ENCODE measurements at regions not wholly inside any gene's neighbourhood (a gene's known extent, or its start where the extent isn't known, plus 50 kb on each side); places are given as distances from the start of the nearest gene placed in this dataset.

DNA sequence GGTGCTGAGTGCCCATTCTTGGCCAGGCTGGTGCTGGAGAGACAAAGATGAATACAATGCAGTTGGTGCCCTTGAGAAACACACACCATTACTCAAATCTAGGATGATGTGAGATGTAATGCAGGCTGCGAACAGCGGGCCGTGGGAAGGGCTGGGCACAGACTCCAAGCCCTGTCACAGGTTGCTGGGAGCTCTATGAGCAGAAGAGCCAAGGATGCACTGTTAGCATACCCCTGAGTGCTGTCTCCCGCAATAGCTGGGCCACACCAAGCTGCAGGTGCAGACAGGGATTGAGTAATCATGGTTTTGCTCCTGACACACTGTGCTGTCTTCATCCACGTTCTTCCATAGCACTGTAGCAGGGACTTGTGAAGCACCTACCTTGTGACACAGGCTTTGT lies 247.5 kb upstream of the CRY1 start:
- no peak for DNase-seq
- H3K18ac ChIP-seq (ENCODE audit: low read depth in 1 of 2, low read length in 2 of 2): no peak overlapping the region
- H4K91ac ChIP-seq (ENCODE audit: low read length): no peak overlapping the region
- no peak overlapping the region for H3K23ac ChIP-seq (ENCODE audit: low read length in 2 of 2)
- no peak overlapping the region for H2BK12ac ChIP-seq (ENCODE audit: low read length in 2 of 2)
- H2BK5ac ChIP-seq (ENCODE audit: low read depth, low read length, poor library complexity, severe bottlenecking): no peak overlapping the region
- H3K27me3 ChIP-seq (ENCODE audit: control insufficient read depth in 1 of 2, insufficient read depth in 1 of 2, low read length in 2 of 2): peaks cover 0 to 6% of the 10 kb centered on the region in 2 experiments
- no peak overlapping the region for H2BK120ac ChIP-seq (ENCODE audit: low read depth, low read length)
- no peak overlapping the region for H2BK15ac ChIP-seq (ENCODE audit: low read depth, poor library complexity, severe bottlenecking)
- H2AK5ac ChIP-seq (ENCODE audit: low read length, severe bottlenecking): no peak overlapping the region
- no peak overlapping the region for H3K9ac ChIP-seq (ENCODE audit: low read length)
- peaks cover 11% of the 10 kb centered on the region for H3K4me1 ChIP-seq (ENCODE audit: control insufficient read depth, insufficient read depth, low read depth, low read length)
- no peaks in the 10 kb centered on the region for H3K9me3 ChIP-seq (ENCODE audit: control insufficient read depth, low read length)
- H3K4me3 ChIP-seq (ENCODE audit: insufficient read depth in 1 of 2, low read depth in 1 of 2, low read length in 2 of 2): no peak overlapping the region
- no peak overlapping the region for H3K4me2 ChIP-seq (ENCODE audit: low read length, poor library complexity, severe bottlenecking)
- H4K8ac ChIP-seq (ENCODE audit: low read length): no peak overlapping the region
- peaks cover 4% of the 10 kb centered on the region for H3K79me1 ChIP-seq (replicated peaks; ENCODE audit: low read length, poor library complexity, severe bottlenecking)
- no peaks in the 10 kb centered on the region for H3K36me3 ChIP-seq (ENCODE audit: control insufficient read depth in 1 of 2, insufficient read depth in 2 of 2, low read depth in 1 of 2, low read length in 2 of 2)
- whole genome bisulfite sequencing: 82% methylated on average over 5 of the region's 5 CpGs
- H3K27ac ChIP-seq (ENCODE audit: low read length, poor library complexity, severe bottlenecking): no peak overlapping the region
- H3K4ac ChIP-seq (ENCODE audit: low read depth in 1 of 2, low read length in 2 of 2): no peak overlapping the region
- no peak overlapping the region for H2AFZ ChIP-seq (ENCODE audit: low read depth, low read length)
- H3K14ac ChIP-seq (ENCODE audit: low read length in 2 of 2): no peak overlapping the region

GRCh38 chr12:107344035-107344808 lies 250.9 kb upstream of the CRY1 start:
- Histone ChIP-seq H2BK15ac (ENCODE audit: low read depth, poor library complexity, severe bottlenecking) (no peak overlapping the region), H3K4ac (ENCODE audit: low read depth in 1 of 2, low read length in 2 of 2) (no peak overlapping the region), H2AFZ (ENCODE audit: low read depth, low read length) (no peak overlapping the region), H2BK5ac (ENCODE audit: low read depth, low read length, poor library complexity, severe bottlenecking) (no peak overlapping the region), H3K9ac (ENCODE audit: low read length) (no peak overlapping the region), H2BK120ac (ENCODE audit: low read depth, low read length) (no peak overlapping the region), H3K27ac (ENCODE audit: low read length, poor library complexity, severe bottlenecking) (peak overlapping the region; percentile 37), H2BK12ac (ENCODE audit: low read length in 2 of 2) (no peak overlapping the region), H3K23ac (ENCODE audit: low read length in 2 of 2) (no peak overlapping the region), H2AK5ac (ENCODE audit: low read length, severe bottlenecking) (no peak overlapping the region), H3K4me3 (ENCODE audit: insufficient read depth in 1 of 2, low read depth in 1 of 2, low read length in 2 of 2) (no peak overlapping the region), H3K79me1 (replicated peaks; ENCODE audit: low read length, poor library complexity, severe bottlenecking) (peaks cover 4% of the 10 kb centered on the region), H4K91ac (ENCODE audit: low read length) (no peak overlapping the region), H3K4me1 (ENCODE audit: control insufficient read depth, insufficient read depth, low read depth, low read length) (peaks cover 9% of the 10 kb centered on the region), H3K27me3 (ENCODE audit: control insufficient read depth in 1 of 2, insufficient read depth in 1 of 2, low read length in 2 of 2) (peaks cover 0 to 6% of the 10 kb centered on the region in 2 experiments), H4K8ac (ENCODE audit: low read length) (no peak overlapping the region), H3K14ac (ENCODE audit: low read length in 2 of 2) (no peak overlapping the region), H3K18ac (ENCODE audit: low read depth in 1 of 2, low read length in 2 of 2) (no peak overlapping the region), H3K4me2 (ENCODE audit: low read length, poor library complexity, severe bottlenecking) (no peak overlapping the region), H3K9me3 (ENCODE audit: control insufficient read depth, low read length) (no peaks in the 10 kb centered on the region), H3K36me3 (ENCODE audit: control insufficient read depth in 1 of 2, insufficient read depth in 2 of 2, low read depth in 1 of 2, low read length in 2 of 2) (no peaks in the 10 kb centered on the region)
- DNase-seq: no peak
- 61% methylated on average over 3 of the region's 3 CpGs for WGBS

DNA sequence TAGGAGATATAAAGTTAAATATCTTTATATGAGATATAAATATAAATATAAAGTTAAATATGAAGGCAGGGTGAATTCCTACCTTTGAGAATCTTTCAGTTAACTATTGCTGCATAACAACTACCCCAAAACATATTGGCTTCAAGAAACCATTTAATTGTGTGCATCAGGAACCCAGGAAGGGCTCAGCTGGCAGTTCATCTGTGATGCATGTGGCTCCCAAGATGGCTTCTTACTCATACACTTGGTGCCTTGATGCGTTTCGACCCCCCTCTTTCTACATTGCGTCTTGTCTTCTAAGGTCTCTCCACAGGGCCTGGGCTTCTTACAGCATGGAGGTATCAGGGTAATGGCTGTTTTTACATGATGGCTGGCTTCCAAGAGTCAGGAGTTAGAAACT lies 253.9 kb upstream of the CRY1 start:
- 87% methylated on average over 3 of the region's 3 CpGs for WGBS
- H3K23ac ChIP-seq (ENCODE audit: low read length in 2 of 2): no peak overlapping the region
- H3K18ac ChIP-seq (ENCODE audit: low read depth in 1 of 2, low read length in 2 of 2): no peak overlapping the region

GRCh38 chr12:107349008-107349747 lies 255.8 kb upstream of the CRY1 start:
- Histone ChIP-seq H3K14ac (ENCODE audit: low read length in 2 of 2) (no peak overlapping the region), H3K23ac (ENCODE audit: low read length in 2 of 2) (no peak overlapping the region), H2AK5ac (ENCODE audit: low read length, severe bottlenecking) (no peak overlapping the region), H2BK15ac (ENCODE audit: low read depth, poor library complexity, severe bottlenecking) (no peak overlapping the region), H3K18ac (ENCODE audit: low read depth in 1 of 2, low read length in 2 of 2) (no peak overlapping the region), H3K79me1 (replicated peaks; ENCODE audit: low read length, poor library complexity, severe bottlenecking) (peaks cover 5% of the 10 kb centered on the region), H3K4me3 (ENCODE audit: insufficient read depth in 1 of 2, low read depth in 1 of 2, low read length in 2 of 2) (no peak overlapping the region), H3K9me3 (ENCODE audit: control insufficient read depth, low read length) (no peaks in the 10 kb centered on the region), H3K36me3 (ENCODE audit: control insufficient read depth in 1 of 2, insufficient read depth in 2 of 2, low read depth in 1 of 2, low read length in 2 of 2) (no peaks in the 10 kb centered on the region), H3K27me3 (ENCODE audit: control insufficient read depth in 1 of 2, insufficient read depth in 1 of 2, low read length in 2 of 2) (peaks cover 0 to 18% of the 10 kb centered on the region in 2 experiments), H3K4me1 (ENCODE audit: control insufficient read depth, insufficient read depth, low read depth, low read length) (peaks cover 8% of the 10 kb centered on the region), H4K91ac (ENCODE audit: low read length) (no peak overlapping the region), H2BK5ac (ENCODE audit: low read depth, low read length, poor library complexity, severe bottlenecking) (no peak overlapping the region), H2AFZ (ENCODE audit: low read depth, low read length) (no peak overlapping the region), H3K4me2 (ENCODE audit: low read length, poor library complexity, severe bottlenecking) (no peak overlapping the region), H3K9ac (ENCODE audit: low read length) (no peak overlapping the region), H3K27ac (ENCODE audit: low read length, poor library complexity, severe bottlenecking) (peak overlapping the region; percentile 16), H4K8ac (ENCODE audit: low read length) (no peak overlapping the region), H2BK12ac (ENCODE audit: low read length in 2 of 2) (no peak overlapping the region), H3K4ac (ENCODE audit: low read depth in 1 of 2, low read length in 2 of 2) (no peak overlapping the region), H2BK120ac (ENCODE audit: low read depth, low read length) (no peak overlapping the region)
- peak; percentile 3 for DNase-seq
- 51% methylated on average over 5 of the region's 5 CpGs for WGBS

More for the DNA sequence above, 253.9 kb upstream of the CRY1 start:
- no peak overlapping the region for H2AK5ac ChIP-seq (ENCODE audit: low read length, severe bottlenecking)
- DNase-seq: no peak
- H3K27ac ChIP-seq (ENCODE audit: low read length, poor library complexity, severe bottlenecking): no peak overlapping the region
- no peak overlapping the region for H4K8ac ChIP-seq (ENCODE audit: low read length)
- H3K27me3 ChIP-seq (ENCODE audit: control insufficient read depth in 1 of 2, insufficient read depth in 1 of 2, low read length in 2 of 2): peaks cover 0 to 11% of the 10 kb centered on the region in 2 experiments
- H3K4ac ChIP-seq (ENCODE audit: low read depth in 1 of 2, low read length in 2 of 2): no peak overlapping the region
- H3K14ac ChIP-seq (ENCODE audit: low read length in 2 of 2): no peak overlapping the region
- no peak overlapping the region for H2BK120ac ChIP-seq (ENCODE audit: low read depth, low read length)
- no peaks in the 10 kb centered on the region for H3K36me3 ChIP-seq (ENCODE audit: control insufficient read depth in 1 of 2, insufficient read depth in 2 of 2, low read depth in 1 of 2, low read length in 2 of 2)
- H2AFZ ChIP-seq (ENCODE audit: low read depth, low read length): no peak overlapping the region
- no peak overlapping the region for H2BK12ac ChIP-seq (ENCODE audit: low read length in 2 of 2)
- H3K4me2 ChIP-seq (ENCODE audit: low read length, poor library complexity, severe bottlenecking): no peak overlapping the region
- no peak overlapping the region for H4K91ac ChIP-seq (ENCODE audit: low read length)
- H2BK15ac ChIP-seq (ENCODE audit: low read depth, poor library complexity, severe bottlenecking): no peak overlapping the region
- H2BK5ac ChIP-seq (ENCODE audit: low read depth, low read length, poor library complexity, severe bottlenecking): no peak overlapping the region
- no peaks in the 10 kb centered on the region for H3K9me3 ChIP-seq (ENCODE audit: control insufficient read depth, low read length)
- no peaks in the 10 kb centered on the region for H3K79me1 ChIP-seq (replicated peaks; ENCODE audit: low read length, poor library complexity, severe bottlenecking)
- peaks cover 9% of the 10 kb centered on the region for H3K4me1 ChIP-seq (ENCODE audit: control insufficient read depth, insufficient read depth, low read depth, low read length)
- H3K9ac ChIP-seq (ENCODE audit: low read length): no peak overlapping the region
- H3K4me3 ChIP-seq (ENCODE audit: insufficient read depth in 1 of 2, low read depth in 1 of 2, low read length in 2 of 2): no peak overlapping the region

Measured in mesenchymal stem cell (in vitro differentiated cells and primary cell).